ENCODE measurements at regions not wholly inside any gene's neighbourhood (a gene's known extent, or its start where the extent isn't known, plus 50 kb on each side); places are given as distances from the start of the nearest gene placed in this dataset.
A peak's percentile ranks its signal among the peaks of the same experiment; 100 is the strongest.

GRCh38 chr21:43262427-43262826, 93.6 kb downstream of the CRYAA start:
- Mint-ChIP-seq H3K4me3 (no peak overlapping the region), H3K27ac (no peak overlapping the region), H3K9me3 (no peaks in the 10 kb centered on the region), H3K4me1 (no peaks in the 10 kb centered on the region), H3K36me3 (peaks cover 5% of the 10 kb centered on the region)
- DNase-seq (ENCODE audit: low spot score in 2 of 2) = no peak
- peak; percentile 61 for ATAC-seq

Measured in stimulated activated effector memory CD8-positive, alpha-beta T cell treated with anti-CD3 and anti-CD28 coated beads, Interleukin-12 subunit alpha, Interleukin-12 subunit beta, amount 100 ng/mL, for 72 hours (primary cell).